Mesenchymal stem cell (in vitro differentiated cells and primary cell): ENCODE measurements at regions not wholly inside any gene's neighbourhood (a gene's known extent, or its start where the extent isn't known, plus 50 kb on each side); places are given as distances from the start of the nearest gene placed in this dataset.
A peak's percentile ranks its signal among the peaks of the same experiment; 100 is the strongest.

Experiments
- DNase-seq: peaks from one replicate; pipeline ENCODE4 v3.0.0-alpha.2; 2013
- H2AFZ ChIP-seq: one replicate; pipeline ENCODE4 v1.6.1; 2013; ENCODE audit warnings: low read depth, mild to moderate bottlenecking, control low read depth, inconsistent platforms, low read length, moderate library complexity
- H2AK5ac ChIP-seq: 2 replicates; pipeline ENCODE4 v1.6.1; 2013; ENCODE audit warnings: low read length, moderate library complexity, mild to moderate bottlenecking, inconsistent platforms; ENCODE audit not compliant: severe bottlenecking
- H2BK120ac ChIP-seq: one replicate; pipeline ENCODE4 v1.6.1; 2013; ENCODE audit warnings: low read depth, mild to moderate bottlenecking, inconsistent platforms, low read length, moderate library complexity
- H2BK12ac ChIP-seq, 2 experiments: one replicate each; pipeline ENCODE4 v1.6.1; 2013; ENCODE audit warnings: inconsistent platforms in 2 of 2, low read length in 2 of 2, mild to moderate bottlenecking in 2 of 2, moderate library complexity in 2 of 2, control low read depth in 1 of 2
- H2BK15ac ChIP-seq: one replicate; pipeline ENCODE4 v1.6.1; 2013; ENCODE audit warnings: mild to moderate bottlenecking, low read depth, inconsistent platforms; ENCODE audit not compliant: poor library complexity, severe bottlenecking
- H2BK5ac ChIP-seq: 2 replicates; pipeline ENCODE4 v1.6.1; 2013; ENCODE audit warnings: low read depth, mild to moderate bottlenecking, low read length, control low read depth, inconsistent platforms; ENCODE audit not compliant: poor library complexity, severe bottlenecking
- H3K14ac ChIP-seq, 2 experiments: one replicate each; pipeline ENCODE4 v1.6.1; 2013; ENCODE audit warnings: inconsistent platforms in 2 of 2, low read length in 2 of 2, control low read depth in 1 of 2, mild to moderate bottlenecking in 1 of 2, moderate library complexity in 1 of 2
- H3K18ac ChIP-seq, 2 experiments: one replicate each; pipeline ENCODE4 v1.6.1; 2013; ENCODE audit warnings: inconsistent platforms in 2 of 2, low read length in 2 of 2, control low read depth in 1 of 2, low read depth in 1 of 2, mild to moderate bottlenecking in 1 of 2
- H3K23ac ChIP-seq, 2 experiments: one replicate each; pipeline ENCODE4 v1.6.1; 2013; ENCODE audit warnings: inconsistent platforms in 2 of 2, low read length in 2 of 2, mild to moderate bottlenecking in 2 of 2, moderate library complexity in 2 of 2, control low read depth in 1 of 2
- H3K27ac ChIP-seq: 2 replicates; pipeline ENCODE4 v1.5.1; 2013; ENCODE audit warnings: mild to moderate bottlenecking, moderate library complexity, low read length, control low read depth, inconsistent platforms; ENCODE audit not compliant: poor library complexity, severe bottlenecking
- H3K27me3 ChIP-seq, 2 experiments: 2 replicates each; pipeline versions ENCODE4 v1.6.1 to v1.7.0; 2013; ENCODE audit warnings: low read length in 2 of 2, mild to moderate bottlenecking in 2 of 2, moderate library complexity in 2 of 2, control low read depth in 1 of 2, inconsistent platforms in 1 of 2; ENCODE audit not compliant: control insufficient read depth in 1 of 2, insufficient read depth in 1 of 2
- H3K36me3 ChIP-seq, 2 experiments: 2 replicates each; pipeline versions ENCODE4 v1.6.1 to v1.7.0; 2013; ENCODE audit warnings: low read length in 2 of 2, control low read depth in 1 of 2, inconsistent platforms in 1 of 2, low read depth in 1 of 2, mild to moderate bottlenecking in 1 of 2; ENCODE audit not compliant: insufficient read depth in 2 of 2, control insufficient read depth in 1 of 2
- H3K4ac ChIP-seq, 2 experiments: one replicate each; pipeline ENCODE4 v1.6.1; 2013; ENCODE audit warnings: inconsistent platforms in 2 of 2, low read length in 2 of 2, mild to moderate bottlenecking in 2 of 2, moderate library complexity in 2 of 2, control low read depth in 1 of 2, low read depth in 1 of 2
- H3K4me1 ChIP-seq: 2 replicates; pipeline ENCODE4 v1.6.1; 2013; ENCODE audit warnings: low read depth, low read length, control low read depth; ENCODE audit not compliant: control insufficient read depth, insufficient read depth
- H3K4me2 ChIP-seq: 2 replicates; pipeline ENCODE4 v1.6.1; 2013; ENCODE audit warnings: low read length, mild to moderate bottlenecking, inconsistent platforms; ENCODE audit not compliant: poor library complexity, severe bottlenecking
- H3K4me3 ChIP-seq, 2 experiments: 2 replicates each; pipeline versions ENCODE4 v1.5.1 to v1.7.0; 2013; ENCODE audit warnings: low read length in 2 of 2, mild to moderate bottlenecking in 2 of 2, control low read depth in 1 of 2, low read depth in 1 of 2; ENCODE audit not compliant: insufficient read depth in 1 of 2
- H3K79me1 ChIP-seq: replicated peaks from 2 replicates; pipeline ENCODE4 v1.6.1; 2013; ENCODE audit warnings: mild to moderate bottlenecking, control low read depth, low read length, inconsistent platforms; ENCODE audit not compliant: poor library complexity, severe bottlenecking
- H3K9ac ChIP-seq: 2 replicates; pipeline ENCODE4 v1.7.0; 2013; ENCODE audit warnings: mild to moderate bottlenecking, low read length, moderate library complexity
- H3K9me3 ChIP-seq: 2 replicates; pipeline ENCODE4 v1.7.0; 2013; ENCODE audit warnings: mild to moderate bottlenecking, low read length; ENCODE audit not compliant: control insufficient read depth
- H4K8ac ChIP-seq: one replicate; pipeline ENCODE4 v1.6.1; 2013; ENCODE audit warnings: inconsistent platforms, mild to moderate bottlenecking, low read length, moderate library complexity
- H4K91ac ChIP-seq: one replicate; pipeline ENCODE4 v1.6.1; 2013; ENCODE audit warnings: mild to moderate bottlenecking, low read length, inconsistent platforms
- WGBS: methylation state at CpG from one replicate; pipeline ENCODE4 v1.1.7; 2013; ENCODE audit warnings: mixed read lengths; 5-methylcytosine and 5-hydroxymethylcytosine counted together

DNA sequence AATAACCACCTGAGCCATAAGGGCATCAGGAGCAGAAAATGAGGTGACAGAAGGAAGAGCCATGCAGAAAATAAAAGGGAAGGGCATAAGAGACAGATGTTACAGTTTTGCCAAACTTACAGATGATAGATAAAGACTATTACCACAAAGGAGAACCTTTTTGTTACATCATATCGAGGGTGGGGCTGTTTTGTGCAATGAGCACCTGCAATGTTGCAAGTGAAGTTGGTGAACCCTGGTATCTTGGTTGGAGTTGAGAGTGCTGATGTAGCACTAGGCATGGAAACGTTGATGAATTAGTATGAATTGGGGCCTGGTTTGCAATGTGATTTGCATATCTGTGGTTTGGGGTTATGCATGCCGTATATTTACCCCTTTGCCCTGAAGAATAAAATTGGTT lies 119.8 kb upstream of the TEX13D start:
- no peak overlapping the region for H3K9ac ChIP-seq
- no peak overlapping the region for H4K8ac ChIP-seq
- no peak overlapping the region for H3K27ac ChIP-seq
- H2BK12ac ChIP-seq: no peak overlapping the region
- no peaks in the 10 kb centered on the region for H3K36me3 ChIP-seq
- DNase-seq: no peak
- H3K4me2 ChIP-seq: no peak overlapping the region
- H2BK15ac ChIP-seq: no peak overlapping the region
- 89% methylated on average over 3 of the region's 3 CpGs for WGBS
- H3K79me1 ChIP-seq: no peaks in the 10 kb centered on the region
- H3K23ac ChIP-seq: no peak overlapping the region
- H3K4ac ChIP-seq: no peak overlapping the region
- H2AK5ac ChIP-seq: no peak overlapping the region
- H3K27me3 ChIP-seq: no peaks in the 10 kb centered on the region
- peaks cover 2% of the 10 kb centered on the region for H3K9me3 ChIP-seq
- no peak overlapping the region for H3K4me3 ChIP-seq
- H2AFZ ChIP-seq: no peak overlapping the region
- no peak overlapping the region for H4K91ac ChIP-seq
- no peak overlapping the region for H3K18ac ChIP-seq
- H2BK5ac ChIP-seq: no peak overlapping the region
- peaks cover 2% of the 10 kb centered on the region for H3K4me1 ChIP-seq
- H2BK120ac ChIP-seq: no peak overlapping the region
- H3K14ac ChIP-seq: no peak overlapping the region

DNA sequence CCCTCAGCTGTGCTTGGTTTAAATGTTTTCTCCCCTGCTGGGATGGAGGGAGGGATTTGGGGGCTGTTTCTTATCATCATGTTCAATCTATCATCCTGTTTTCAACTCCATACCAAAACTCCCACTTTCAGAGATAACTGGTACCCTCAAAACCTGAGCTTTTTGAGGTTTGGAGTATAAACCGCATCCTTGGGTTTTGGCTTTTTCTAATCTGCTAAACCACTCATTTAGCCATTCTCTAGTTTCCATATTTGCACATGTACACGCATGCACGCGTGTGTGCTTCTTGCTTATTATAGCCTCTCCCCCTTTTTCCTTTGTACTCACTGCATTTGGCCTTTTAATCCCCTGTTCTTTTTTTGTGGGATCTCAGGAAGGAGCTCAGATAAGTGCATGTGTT lies 116.7 kb upstream of the TEX13D start:
- H3K14ac ChIP-seq: no peak overlapping the region

DNA sequence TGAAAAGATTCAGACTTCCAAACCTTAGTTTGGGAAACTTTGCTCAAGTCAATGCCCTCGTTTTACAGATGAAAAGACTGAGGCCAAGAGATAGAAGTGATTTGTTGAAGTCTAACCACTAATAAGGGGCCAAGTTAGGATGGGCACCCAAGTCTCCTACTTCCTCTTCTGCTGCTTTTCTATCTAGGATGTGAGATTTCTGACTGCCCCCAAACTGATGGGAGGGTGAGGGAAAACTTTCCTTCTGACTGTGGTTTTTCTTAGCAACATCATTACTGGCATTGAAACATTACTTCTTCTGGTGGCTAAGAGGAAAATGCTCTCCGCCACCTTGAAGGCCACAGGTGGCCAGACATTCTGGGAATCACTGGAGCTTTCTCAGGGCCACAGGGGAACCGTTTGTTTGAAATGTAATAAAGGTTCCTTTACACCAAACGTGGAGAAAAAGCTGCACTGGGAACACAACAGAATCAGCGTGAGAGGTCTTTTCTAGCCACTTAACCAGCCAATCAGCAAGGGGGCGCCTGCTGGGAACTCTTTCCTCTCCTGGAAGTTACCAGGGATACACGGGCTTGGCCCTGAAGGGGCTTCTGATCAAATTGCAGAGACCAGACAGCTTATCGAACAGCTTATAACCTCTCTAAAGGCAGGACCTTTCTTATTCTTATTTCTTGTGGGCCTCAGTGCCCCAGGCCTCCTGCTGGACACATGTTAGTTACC lies 115.9 kb upstream of the TEX13D start:
- Histone ChIP-seq H3K79me1 (no peaks in the 10 kb centered on the region), H3K9me3 (peaks cover 2% of the 10 kb centered on the region), H3K9ac (no peak overlapping the region), H2BK120ac (no peak overlapping the region), H3K36me3 (no peaks in the 10 kb centered on the region), H3K18ac (no peak overlapping the region), H2BK5ac (no peak overlapping the region), H3K4ac (no peak overlapping the region), H4K91ac (no peak overlapping the region), H3K23ac (no peak overlapping the region), H2BK12ac (no peak overlapping the region), H3K4me3 (no peak overlapping the region), H2AK5ac (no peak overlapping the region), H3K4me1 (peaks cover 2% of the 10 kb centered on the region), H4K8ac (no peak overlapping the region), H3K27me3 (peaks cover 0 to 7% of the 10 kb centered on the region in 2 experiments), H2AFZ (no peak overlapping the region), H3K14ac (no peak overlapping the region), H2BK15ac (no peak overlapping the region), H3K27ac (no peak overlapping the region), H3K4me2 (no peak overlapping the region)
- 39% methylated on average over 7 of the region's 8 CpGs for WGBS
- no peak for DNase-seq

More for the DNA sequence above, 116.7 kb upstream of the TEX13D start:
- H3K4me2 ChIP-seq: no peak overlapping the region
- H3K27me3 ChIP-seq: peaks cover 0 to 7% of the 10 kb centered on the region in 2 experiments
- no peak overlapping the region for H3K9ac ChIP-seq
- peaks cover 2% of the 10 kb centered on the region for H3K4me1 ChIP-seq
- no peak overlapping the region for H2BK120ac ChIP-seq
- H3K18ac ChIP-seq: no peak overlapping the region
- no peak overlapping the region for H2BK5ac ChIP-seq
- H4K8ac ChIP-seq: no peak overlapping the region
- H2AFZ ChIP-seq: no peak overlapping the region
- no peak overlapping the region for H2BK15ac ChIP-seq
- no peak overlapping the region for H3K4me3 ChIP-seq
- H4K91ac ChIP-seq: no peak overlapping the region
- no peak overlapping the region for H3K4ac ChIP-seq
- H2BK12ac ChIP-seq: no peak overlapping the region
- WGBS: 86% methylated on average over 1 of the region's 4 CpGs
- H3K27ac ChIP-seq: no peak overlapping the region
- peaks cover 2% of the 10 kb centered on the region for H3K9me3 ChIP-seq
- no peaks in the 10 kb centered on the region for H3K36me3 ChIP-seq
- DNase-seq: no peak
- H3K23ac ChIP-seq: no peak overlapping the region
- no peak overlapping the region for H2AK5ac ChIP-seq
- no peaks in the 10 kb centered on the region for H3K79me1 ChIP-seq

DNA sequence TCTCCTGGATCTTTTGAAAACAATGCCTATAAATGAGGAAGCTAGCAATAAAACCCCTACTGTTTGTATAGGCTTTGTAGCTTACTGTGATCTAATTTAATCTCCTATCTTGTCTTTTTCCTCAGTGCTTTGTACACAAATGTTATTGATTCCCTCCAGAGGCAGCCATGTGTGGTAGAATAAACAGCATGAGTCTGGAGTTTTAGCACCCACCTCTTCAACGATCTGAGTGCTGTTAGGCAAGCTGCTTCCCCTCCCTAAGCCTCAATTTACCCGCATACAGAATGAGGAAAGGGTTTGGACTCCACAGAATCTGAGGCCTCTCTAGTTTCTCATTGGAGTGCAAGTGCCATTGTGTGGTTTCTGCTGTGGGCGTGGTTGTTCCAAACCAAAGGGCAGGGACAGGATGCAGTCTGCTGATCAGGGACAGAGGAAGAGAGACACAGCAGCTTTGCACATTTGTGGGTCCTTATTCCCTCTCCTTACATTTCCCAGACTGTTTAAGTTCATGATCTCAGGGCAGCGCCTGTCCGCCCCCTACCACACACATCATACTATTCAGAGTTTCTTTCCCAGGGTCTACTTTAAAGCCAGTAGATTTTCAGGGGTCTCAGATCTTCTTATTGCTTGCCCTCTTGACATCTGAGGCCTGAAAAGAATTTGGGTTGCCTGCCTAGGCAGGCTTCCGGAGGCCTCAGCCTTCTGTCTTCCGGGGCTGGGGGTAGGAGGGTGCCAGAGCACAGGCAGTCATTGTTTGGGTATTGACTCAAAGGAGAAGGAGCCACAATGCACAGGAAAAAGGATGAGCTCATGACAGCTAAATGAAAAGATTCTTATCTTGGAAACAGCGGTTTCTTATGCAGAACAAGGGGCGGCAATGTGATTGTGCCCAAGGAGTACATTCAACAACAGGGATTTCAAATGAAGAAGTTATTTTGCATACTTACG lies 114.9 kb upstream of the TEX13D start:
- Histone ChIP-seq H3K18ac (peak overlapping the region in 1 of 2 experiments; percentile 43), H3K9ac (no peak overlapping the region), H2BK15ac (no peak overlapping the region), H3K4ac (peak overlapping the region in 1 of 2 experiments; percentile 28), H3K4me2 (no peak overlapping the region), H3K23ac (no peak overlapping the region), H3K79me1 (no peaks in the 10 kb centered on the region), H3K4me3 (no peak overlapping the region), H3K4me1 (peaks cover 2% of the 10 kb centered on the region), H4K8ac (no peak overlapping the region), H2AFZ (peak overlapping the region; percentile 29), H3K27me3 (peaks cover 0 to 7% of the 10 kb centered on the region in 2 experiments), H3K14ac (no peak overlapping the region), H2AK5ac (no peak overlapping the region), H4K91ac (no peak overlapping the region), H2BK12ac (peak overlapping the region in 1 of 2 experiments; percentile 23), H3K27ac (peak overlapping the region; percentile 23), H3K36me3 (no peaks in the 10 kb centered on the region), H2BK5ac (no peak overlapping the region), H2BK120ac (no peak overlapping the region), H3K9me3 (peaks cover 2% of the 10 kb centered on the region)
- 23% methylated on average over 4 of the region's 10 CpGs for WGBS
- DNase-seq: peak; percentile 30
